HG03521 (cell line): ENCODE measurements at regions not wholly inside any gene's neighbourhood (a gene's known extent, or its start where the extent isn't known, plus 50 kb on each side); places are given as distances from the start of the nearest gene placed in this dataset.

Experiments
- ATAC-seq: cut with Tn5 transposase; IDR thresholded peaks from one replicate; pipeline ENCODE4 v1.9.1; 2021; ENCODE audit warnings: mild to moderate bottlenecking, moderate library complexity; ENCODE audit not compliant: unreplicated experiment

- ATAC-seq = no peak
Observed at GRCh38 chr6:92550501-92550900, 868.9 kb downstream of the EPHA7 start.

GRCh38 chr6:92545861-92546260 is 873.5 kb downstream of the EPHA7 start:
- ATAC-seq = no peak

GRCh38 chr6:92541448-92542060 is 877.8 kb downstream of the EPHA7 start:
- no peak for ATAC-seq

- no peak for ATAC-seq
Observed at GRCh38 chr6:92538926-92539325, 880.4 kb downstream of the EPHA7 start.

GRCh38 chr6:92538275-92538674 is 881.1 kb downstream of the EPHA7 start:
- ATAC-seq = no peak

- ATAC-seq = no peak
Observed at GRCh38 chr6:92534109-92534508, 885.2 kb downstream of the EPHA7 start.

- no peak for ATAC-seq
Observed at GRCh38 chr6:92522589-92522988, 896.8 kb downstream of the EPHA7 start.

- no peak for ATAC-seq
Observed at GRCh38 chr6:92521553-92521952, 897.8 kb downstream of the EPHA7 start.

GRCh38 chr6:92510137-92510536 is 909.2 kb downstream of the EPHA7 start:
- no peak for ATAC-seq

GRCh38 chr6:92507552-92507951 is 911.8 kb downstream of the EPHA7 start:
- ATAC-seq = no peak

- ATAC-seq = no peak
Observed at GRCh38 chr6:92504509-92504908, 914.9 kb downstream of the EPHA7 start.

- ATAC-seq = no peak
Observed at GRCh38 chr6:92497281-92497680, 922.1 kb downstream of the EPHA7 start.

GRCh38 chr6:92496527-92496926 is 922.8 kb downstream of the EPHA7 start:
- no peak for ATAC-seq

GRCh38 chr6:92495242-92495641 is 924.1 kb downstream of the EPHA7 start:
- no peak for ATAC-seq

- ATAC-seq = no peak
Observed at GRCh38 chr6:92485487-92485886, 933.9 kb downstream of the EPHA7 start.

- no peak for ATAC-seq
Observed at GRCh38 chr6:92479831-92480230, 939.5 kb downstream of the EPHA7 start.

GRCh38 chr6:92473056-92473455 is 946.3 kb downstream of the EPHA7 start:
- ATAC-seq = no peak

GRCh38 chr6:92469186-92469828 is 950.1 kb downstream of the EPHA7 start:
- ATAC-seq = no peak

GRCh38 chr6:92468066-92468465 is 951.3 kb downstream of the EPHA7 start:
- ATAC-seq = no peak

- ATAC-seq = no peak
Observed at GRCh38 chr6:92460133-92460532, 959.2 kb downstream of the EPHA7 start.

- ATAC-seq = no peak
Observed at GRCh38 chr6:92459606-92460005, 959.8 kb downstream of the EPHA7 start.

- no peak for ATAC-seq
Observed at GRCh38 chr6:92446052-92446451, 973.3 kb downstream of the EPHA7 start.

- no peak for ATAC-seq
Observed at GRCh38 chr6:92433911-92434310, 985.4 kb downstream of the EPHA7 start.
